ENCODE measurements at regions not wholly inside any gene's neighbourhood (a gene's known extent, or its start where the extent isn't known, plus 50 kb on each side); places are given as distances from the start of the nearest gene placed in this dataset.

GRCh38 chr11:104484804-104485554 lies 321.0 kb upstream of the PDGFD start:
- TF ChIP-seq, protein P1, sequence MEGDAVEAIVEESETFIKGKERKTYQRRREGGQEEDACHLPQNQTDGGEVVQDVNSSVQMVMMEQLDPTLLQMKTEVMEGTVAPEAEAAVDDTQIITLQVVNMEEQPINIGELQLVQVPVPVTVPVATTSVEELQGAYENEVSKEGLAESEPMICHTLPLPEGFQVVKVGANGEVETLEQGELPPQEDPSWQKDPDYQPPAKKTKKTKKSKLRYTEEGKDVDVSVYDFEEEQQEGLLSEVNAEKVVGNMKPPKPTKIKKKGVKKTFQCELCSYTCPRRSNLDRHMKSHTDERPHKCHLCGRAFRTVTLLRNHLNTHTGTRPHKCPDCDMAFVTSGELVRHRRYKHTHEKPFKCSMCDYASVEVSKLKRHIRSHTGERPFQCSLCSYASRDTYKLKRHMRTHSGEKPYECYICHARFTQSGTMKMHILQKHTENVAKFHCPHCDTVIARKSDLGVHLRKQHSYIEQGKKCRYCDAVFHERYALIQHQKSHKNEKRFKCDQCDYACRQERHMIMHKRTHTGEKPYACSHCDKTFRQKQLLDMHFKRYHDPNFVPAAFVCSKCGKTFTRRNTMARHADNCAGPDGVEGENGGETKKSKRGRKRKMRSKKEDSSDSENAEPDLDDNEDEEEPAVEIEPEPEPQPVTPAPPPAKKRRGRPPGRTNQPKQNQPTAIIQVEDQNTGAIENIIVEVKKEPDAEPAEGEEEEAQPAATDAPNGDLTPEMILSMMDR (IDR thresholded peaks at IDR 0.05) = no peak
- TF ChIP-seq POLR2AphosphoS5 (IDR thresholded peaks at IDR 0.05) = no peak
- no peak for TF ChIP-seq POLR2A (IDR thresholded peaks at IDR 0.05; ENCODE audit: low read depth)
- no peak for TF ChIP-seq EP300 (IDR thresholded peaks at IDR 0.05)

All from esophagus muscularis mucosa (tissue), 4 donors.